HG02678 (cell line): ENCODE measurements at regions not wholly inside any gene's neighbourhood (a gene's known extent, or its start where the extent isn't known, plus 50 kb on each side); places are given as distances from the start of the nearest gene placed in this dataset.

Experiments
- ATAC-seq: cut with Tn5 transposase; IDR thresholded peaks from one replicate; pipeline ENCODE4 v1.9.1; 2021; ENCODE audit warnings: mild to moderate bottlenecking, moderate library complexity; ENCODE audit not compliant: unreplicated experiment

GRCh38 chr9:129390541-129390940, 212.5 kb upstream of the IER5L start:
- no peak for ATAC-seq

DNA sequence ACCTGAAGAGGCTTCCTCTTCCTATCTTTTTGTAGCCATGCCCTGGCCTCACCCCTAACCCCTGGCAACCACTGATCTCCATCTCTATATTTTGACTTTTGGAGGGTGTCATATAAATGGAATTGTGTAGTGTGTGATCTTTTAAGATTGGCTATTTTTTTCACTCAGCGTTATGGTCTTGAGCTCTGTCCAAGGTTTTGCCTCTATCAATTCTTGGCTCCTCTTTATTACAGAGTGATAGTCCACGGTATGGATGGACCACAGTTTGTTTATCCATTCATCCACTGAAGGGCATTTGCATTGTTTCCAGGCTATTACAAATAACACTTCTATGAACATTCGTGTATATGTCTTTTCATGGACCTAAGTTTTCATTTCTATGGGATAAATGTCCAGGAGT, 209.8 kb upstream of the IER5L start:
- ATAC-seq: no peak

GRCh38 chr9:129386812-129387177, 208.7 kb upstream of the IER5L start:
- no peak for ATAC-seq

DNA sequence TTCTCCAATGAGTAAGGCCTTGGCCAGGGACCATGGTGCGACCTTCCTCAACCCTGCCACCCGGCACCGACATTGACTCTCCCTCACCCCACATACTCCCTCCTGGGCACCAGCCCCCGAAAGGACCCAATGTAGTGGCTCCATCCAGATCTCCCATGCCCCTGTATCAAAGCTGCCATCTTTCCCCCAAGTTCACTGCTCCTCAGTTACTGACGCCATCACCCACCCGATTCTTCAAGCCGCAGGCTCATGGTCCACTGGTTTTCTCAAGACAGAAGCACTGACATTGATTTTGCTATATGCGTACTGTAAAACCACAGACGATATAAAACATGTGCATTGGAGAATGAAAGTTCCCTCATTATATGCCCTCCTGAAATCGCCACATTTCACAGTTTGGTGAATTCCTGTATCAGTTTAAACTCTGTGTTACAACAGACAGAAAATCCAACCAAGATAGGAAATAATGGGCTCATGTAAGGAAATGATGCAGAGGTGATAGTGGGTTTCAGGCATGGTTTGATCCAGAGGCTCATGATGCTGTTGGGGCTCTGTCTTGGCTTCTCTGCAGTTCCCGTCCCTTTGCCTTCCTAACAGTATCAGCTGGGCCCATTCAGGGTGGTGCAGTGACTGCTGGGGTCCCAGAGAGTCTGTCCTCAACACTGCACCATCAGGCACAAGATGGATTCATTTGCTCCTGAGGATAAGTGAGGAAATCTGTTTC, 207.3 kb upstream of the IER5L start:
- no peak for ATAC-seq

GRCh38 chr9:129384491-129385210, 206.6 kb upstream of the IER5L start:
- ATAC-seq: no peak

GRCh38 chr9:129383561-129384490, 205.8 kb upstream of the IER5L start:
- ATAC-seq: peak; percentile 77

DNA sequence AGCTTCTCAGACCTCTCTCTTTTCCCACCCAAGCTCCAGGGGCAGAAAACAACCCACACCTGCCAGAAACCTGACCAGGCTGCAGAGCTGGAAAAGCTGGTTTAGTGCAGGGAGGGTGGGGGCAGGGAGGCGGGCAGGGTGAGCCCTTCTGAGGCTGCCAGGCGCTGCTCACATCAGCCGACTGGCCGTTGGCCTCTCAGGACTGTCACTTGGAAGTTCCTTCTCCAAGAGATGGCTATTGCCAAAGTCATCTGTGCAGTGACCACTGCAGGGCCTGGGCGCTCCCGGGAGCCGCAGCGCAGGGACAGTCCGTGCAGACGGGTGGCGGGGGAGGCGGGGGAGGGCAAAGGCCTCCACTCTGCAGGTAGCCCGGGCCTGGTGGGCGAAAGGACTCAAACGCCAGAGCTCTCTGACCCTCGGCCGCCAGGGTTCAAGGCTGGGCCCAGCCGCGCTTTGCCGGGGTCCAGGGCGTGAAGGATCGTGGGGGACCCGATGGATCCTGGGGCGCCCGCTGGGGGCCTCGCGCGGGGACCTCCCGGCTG, 205.0 kb upstream of the IER5L start:
- no peak for ATAC-seq

DNA sequence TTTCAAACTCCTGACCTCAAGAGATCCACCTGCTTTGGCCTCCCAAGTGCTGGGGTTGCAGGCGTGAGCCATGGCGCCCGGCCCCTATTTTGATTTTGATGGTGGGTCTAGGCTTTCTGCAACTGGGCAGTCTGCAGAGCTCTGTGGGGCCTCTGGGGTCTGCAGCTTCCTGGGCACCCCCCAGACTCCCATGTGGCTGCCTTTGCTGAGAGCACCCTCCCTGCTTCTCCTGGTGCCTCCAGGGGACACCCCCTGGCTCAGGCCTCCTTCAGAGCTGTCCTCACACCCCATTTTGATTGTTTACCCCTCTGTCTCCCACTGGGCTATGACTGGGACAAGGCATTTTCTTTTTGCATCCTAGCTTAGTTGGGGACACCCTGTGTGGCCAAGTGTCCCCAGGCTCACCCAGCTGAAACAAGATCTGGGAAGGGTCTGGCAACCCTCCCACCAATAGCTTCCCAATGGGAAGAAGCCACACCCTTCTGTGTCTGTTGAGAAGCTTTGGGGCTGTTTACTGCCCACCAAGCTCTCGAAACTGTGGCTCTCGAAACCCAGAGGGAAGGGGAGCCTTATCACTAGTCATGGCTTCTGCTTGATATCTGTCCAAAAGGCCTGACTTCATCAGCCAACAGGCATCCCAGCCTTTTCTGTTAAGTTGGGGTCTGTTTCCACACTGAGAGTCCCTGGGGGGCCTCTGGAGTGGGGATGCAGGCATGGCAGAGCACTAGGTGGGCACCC, 204.4 kb upstream of the IER5L start:
- no peak for ATAC-seq

DNA sequence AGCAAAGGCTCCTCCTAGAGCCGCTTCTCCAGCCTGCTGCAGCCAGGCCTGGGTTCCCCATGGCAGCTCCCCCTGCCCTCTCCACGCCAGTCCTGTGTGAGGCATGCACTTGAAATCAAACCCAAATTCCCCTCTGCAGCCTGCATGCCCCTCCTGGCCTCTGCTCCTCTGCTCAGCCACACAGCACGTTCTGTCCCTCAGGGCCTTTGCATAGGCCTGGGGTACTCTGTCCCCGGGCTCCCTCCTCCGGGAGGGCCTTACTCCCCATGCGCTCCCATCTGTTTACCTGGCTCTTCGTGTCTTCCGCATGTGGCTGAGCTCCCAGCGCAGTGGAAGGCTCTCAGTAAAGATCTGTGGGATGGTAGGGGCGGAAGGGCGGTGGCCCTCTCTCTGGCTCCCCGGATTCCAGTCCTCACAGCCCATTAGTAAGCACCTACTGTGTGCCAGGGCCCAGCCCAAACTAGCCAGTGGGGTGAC, 203.5 kb upstream of the IER5L start:
- ATAC-seq: no peak

DNA sequence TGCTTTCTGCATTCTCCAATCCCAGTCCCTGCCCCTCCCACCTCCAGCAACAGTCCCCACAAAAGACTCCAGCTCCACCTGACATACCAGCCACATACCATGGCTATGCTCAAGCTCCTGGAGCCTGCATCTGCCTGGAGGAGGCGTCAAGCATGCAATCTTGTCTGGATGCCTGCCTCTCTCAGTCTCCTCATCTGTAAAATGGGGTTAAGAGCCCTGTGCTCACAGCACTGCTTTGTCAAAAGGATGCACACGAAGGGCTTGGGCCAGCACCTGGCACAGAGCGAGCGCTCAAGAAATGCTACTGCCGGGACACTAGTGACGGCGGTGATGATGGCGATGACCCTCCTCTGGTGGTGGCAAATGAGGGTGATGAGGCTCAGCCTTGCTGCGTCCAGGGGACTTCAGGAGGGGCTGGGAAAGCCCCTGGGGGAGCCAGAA, 202.9 kb upstream of the IER5L start:
- no peak for ATAC-seq

- no peak for ATAC-seq
Observed at GRCh38 chr9:129379886-129380285, 201.8 kb upstream of the IER5L start.

- no peak for ATAC-seq
Observed at GRCh38 chr9:129379181-129379836, 201.2 kb upstream of the IER5L start.

DNA sequence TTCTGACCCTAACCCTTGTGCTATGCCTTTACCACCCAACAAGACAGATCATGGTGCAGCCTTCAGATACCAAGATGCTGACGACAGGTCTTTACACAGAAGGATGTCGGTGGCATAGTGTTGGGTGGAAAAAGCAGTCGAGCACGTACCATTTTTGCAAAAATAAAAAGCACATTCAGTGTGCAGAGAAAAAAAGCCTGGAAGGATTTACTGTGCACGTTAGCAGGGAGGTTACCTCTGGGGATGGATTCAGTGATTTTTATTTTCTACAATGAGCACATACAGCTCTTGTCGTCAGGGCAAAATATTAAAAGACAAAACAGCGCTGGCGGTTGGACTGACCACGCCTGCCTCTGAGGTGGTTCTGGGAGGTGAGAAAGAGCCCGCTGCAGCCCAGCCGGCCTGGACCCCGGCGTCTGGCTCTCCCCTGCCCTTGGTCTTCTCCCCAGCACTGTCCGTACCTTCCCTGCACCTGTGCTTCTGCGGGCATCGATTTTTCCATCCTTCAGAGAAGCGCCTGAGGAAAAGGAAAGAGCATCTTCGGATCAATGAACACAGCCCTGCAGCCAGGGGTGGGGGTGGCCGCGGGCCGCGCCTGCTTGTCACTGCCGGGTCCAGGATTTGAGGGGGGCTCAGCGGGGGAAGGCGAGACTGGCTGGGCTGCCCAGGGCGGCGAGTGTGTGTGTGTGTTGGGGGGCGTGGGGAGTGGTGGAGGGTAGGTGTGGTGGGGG, 200.0 kb upstream of the IER5L start:
- ATAC-seq: no peak

DNA sequence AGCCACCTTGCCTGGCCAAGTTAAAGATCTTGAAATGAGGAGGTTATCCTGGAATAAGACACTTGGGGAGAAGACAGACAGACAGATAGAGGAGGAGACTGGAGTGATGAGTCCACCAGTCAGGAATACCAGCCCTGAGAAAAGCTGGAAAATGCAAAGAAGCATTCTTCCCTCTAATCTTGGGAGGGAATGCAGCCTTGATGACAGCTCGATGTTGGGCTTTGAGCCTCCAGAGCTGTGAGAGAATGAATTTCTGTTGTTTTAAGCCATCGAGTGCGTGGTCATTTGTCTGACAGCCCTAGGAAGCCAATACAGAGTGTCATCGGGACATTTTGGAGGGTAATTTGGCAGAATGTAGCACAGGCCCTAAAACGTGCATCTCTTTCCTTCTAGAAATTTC, 199.1 kb upstream of the IER5L start:
- no peak for ATAC-seq

DNA sequence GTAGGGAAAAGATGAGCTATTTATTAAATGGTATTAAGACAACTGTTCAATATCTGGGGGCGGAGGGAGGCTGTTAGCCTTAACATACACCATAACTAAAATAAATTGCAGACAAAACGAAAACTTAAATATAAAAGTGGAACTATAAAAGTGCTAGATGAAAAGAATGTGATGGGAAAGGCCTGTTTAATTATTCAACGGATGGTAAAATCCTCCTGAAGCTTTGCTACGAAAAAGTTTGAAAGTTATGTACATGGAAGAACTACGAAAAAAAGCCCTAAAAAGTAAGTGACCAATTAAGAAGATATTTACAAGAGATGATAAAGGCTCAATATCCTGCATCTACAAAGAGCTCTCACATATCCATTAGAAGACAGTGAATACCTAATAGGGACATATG, 197.8 kb upstream of the IER5L start:
- no peak for ATAC-seq

DNA sequence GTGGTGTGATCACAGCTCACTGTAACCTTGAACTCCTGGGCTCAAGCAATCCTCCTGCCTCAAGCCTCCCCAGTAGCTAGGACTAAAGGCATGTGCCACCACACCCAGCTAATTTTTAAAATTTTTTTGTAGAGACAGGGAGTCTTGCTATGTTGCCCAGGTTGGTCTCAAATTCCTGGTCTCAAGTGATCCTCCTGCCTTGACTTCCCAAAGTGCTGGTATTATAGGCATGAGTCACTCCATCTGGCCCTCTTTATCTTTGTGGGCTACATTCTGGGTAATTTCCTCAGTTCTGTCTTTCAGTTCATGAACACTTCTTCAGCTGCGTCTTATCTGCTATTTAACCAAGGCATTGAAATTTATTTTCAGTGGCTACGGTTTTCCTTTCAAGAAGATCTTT, 196.6 kb upstream of the IER5L start:
- ATAC-seq: no peak

- no peak for ATAC-seq
Observed at GRCh38 chr9:129374231-129374630, 196.2 kb upstream of the IER5L start.

GRCh38 chr9:129373361-129373760, 195.3 kb upstream of the IER5L start:
- no peak for ATAC-seq

DNA sequence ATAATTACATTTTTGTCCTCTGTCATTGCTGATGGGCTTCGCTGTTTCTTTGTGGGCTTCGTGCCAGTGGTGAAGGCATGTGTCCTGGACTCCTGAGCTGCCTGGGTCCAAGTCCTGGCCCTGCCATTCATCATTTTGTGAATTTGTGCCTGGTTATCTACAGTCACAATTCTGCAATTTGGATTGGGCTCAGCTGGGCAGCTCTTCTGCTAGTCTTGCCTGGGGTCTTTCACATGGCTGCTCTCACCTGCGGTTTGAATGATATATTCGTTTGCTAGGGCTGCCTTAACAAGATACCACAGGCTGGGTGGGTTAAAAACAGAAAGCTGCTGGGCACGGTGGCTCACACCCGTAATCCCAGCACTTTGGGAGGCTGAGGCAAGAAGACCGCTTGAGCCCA, 192.7 kb upstream of the IER5L start:
- no peak for ATAC-seq
